ENCODE measurements at regions not wholly inside any gene's neighbourhood (a gene's known extent, or its start where the extent isn't known, plus 50 kb on each side); places are given as distances from the start of the nearest gene placed in this dataset.

DNA sequence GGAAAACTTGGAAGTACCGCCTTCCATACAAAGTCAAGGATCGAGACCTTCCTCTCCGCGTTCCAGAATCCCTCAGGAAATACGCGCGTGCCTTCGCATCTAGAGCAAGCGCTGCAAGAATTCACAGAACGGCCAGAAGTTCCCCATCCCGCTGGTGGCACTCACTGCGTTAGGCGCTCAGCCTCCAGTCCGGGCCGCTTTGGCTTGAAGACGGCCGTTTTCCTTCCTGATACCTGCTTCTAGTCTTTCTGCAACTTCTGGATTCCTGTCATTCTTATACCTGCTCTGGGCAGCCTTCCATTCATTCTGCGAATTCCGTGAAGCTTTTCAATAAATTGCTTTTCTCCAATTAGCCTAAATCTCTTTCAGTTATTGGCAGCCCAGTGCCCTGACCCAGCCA, 896.4 kb downstream of the TRIML1 start:
- no peak for TF ChIP-seq GATA2 (IDR thresholded peaks at IDR 0.05; ENCODE audit: low read depth, low read length)
- TF ChIP-seq GATA3 (IDR thresholded peaks at IDR 0.05; ENCODE audit: low read depth, low read length), result no peak

Data from SH-SY5Y (cell line).